ENCODE measurements at regions not wholly inside any gene's neighbourhood (a gene's known extent, or its start where the extent isn't known, plus 50 kb on each side); places are given as distances from the start of the nearest gene placed in this dataset.
"Not testable (repeated sequence)": the region's sequence is repeated elsewhere in the genome, so short reads cannot be mapped to it uniquely, and the experiment has no call there.

DNA sequence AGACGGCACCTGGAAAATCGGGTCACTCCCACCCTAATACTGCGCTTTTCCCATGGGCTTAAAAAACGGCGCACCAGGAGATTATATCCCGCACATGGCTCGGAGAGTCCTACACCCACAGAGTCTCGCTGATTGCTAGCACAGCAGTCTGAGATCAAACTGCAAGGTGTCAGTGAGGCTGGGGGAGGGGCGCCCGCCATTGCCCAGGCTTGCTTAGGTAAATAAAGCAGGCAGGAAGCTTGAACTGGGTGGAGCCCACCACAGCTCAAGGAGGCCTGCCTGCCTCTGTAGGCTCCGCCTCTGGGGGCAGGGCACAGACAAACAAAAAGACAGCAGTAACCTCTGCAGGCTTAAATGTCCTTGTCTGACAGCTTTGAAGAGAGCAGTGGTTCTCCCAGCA lies 102.6 kb downstream of the FHIP1A start:
- TF ChIP-seq, protein P1, sequence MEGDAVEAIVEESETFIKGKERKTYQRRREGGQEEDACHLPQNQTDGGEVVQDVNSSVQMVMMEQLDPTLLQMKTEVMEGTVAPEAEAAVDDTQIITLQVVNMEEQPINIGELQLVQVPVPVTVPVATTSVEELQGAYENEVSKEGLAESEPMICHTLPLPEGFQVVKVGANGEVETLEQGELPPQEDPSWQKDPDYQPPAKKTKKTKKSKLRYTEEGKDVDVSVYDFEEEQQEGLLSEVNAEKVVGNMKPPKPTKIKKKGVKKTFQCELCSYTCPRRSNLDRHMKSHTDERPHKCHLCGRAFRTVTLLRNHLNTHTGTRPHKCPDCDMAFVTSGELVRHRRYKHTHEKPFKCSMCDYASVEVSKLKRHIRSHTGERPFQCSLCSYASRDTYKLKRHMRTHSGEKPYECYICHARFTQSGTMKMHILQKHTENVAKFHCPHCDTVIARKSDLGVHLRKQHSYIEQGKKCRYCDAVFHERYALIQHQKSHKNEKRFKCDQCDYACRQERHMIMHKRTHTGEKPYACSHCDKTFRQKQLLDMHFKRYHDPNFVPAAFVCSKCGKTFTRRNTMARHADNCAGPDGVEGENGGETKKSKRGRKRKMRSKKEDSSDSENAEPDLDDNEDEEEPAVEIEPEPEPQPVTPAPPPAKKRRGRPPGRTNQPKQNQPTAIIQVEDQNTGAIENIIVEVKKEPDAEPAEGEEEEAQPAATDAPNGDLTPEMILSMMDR (IDR thresholded peaks at IDR 0.05), result not testable (repeated sequence)
- not testable (repeated sequence) for TF ChIP-seq POLR2A (IDR thresholded peaks at IDR 0.05)
